Natural killer cell (primary cell): ENCODE measurements at regions not wholly inside any gene's neighbourhood (a gene's known extent, or its start where the extent isn't known, plus 50 kb on each side); places are given as distances from the start of the nearest gene placed in this dataset.

Experiments used
- ATAC-seq, 3 donors: fragments of 150-1000 bp in 2 of 3; fragments of 200-7000 bp in 1 of 3; cut with Tn5 transposase; 1 replicate in 1 of 3; 2 replicates in 2 of 3; pipeline ENCODE4 v1.10.0; 2021; ENCODE audit warnings: mild to moderate bottlenecking in 2 of 3, moderate library complexity in 2 of 3
- DNase-seq, 2 donors: peaks; one replicate each; pipeline versions ENCODE4 v3.0.0 to v3.0.0-alpha.2; 2013 to 2021; ENCODE audit warnings: mixed read lengths in 1 of 2
- H3K27ac ChIP-seq: one replicate; pipeline ENCODE4 v1.5.1; 2013; ENCODE audit warnings: mild to moderate bottlenecking, low read length
- H3K27me3 ChIP-seq: one replicate; pipeline ENCODE4 v1.6.1; 2013; ENCODE audit warnings: low read length; ENCODE audit not compliant: control insufficient read depth, insufficient read depth
- H3K36me3 ChIP-seq: one replicate; pipeline ENCODE4 v1.6.1; 2013; ENCODE audit warnings: low read length; ENCODE audit not compliant: control insufficient read depth, insufficient read depth
- H3K4me1 ChIP-seq: one replicate; pipeline ENCODE4 v1.6.1; 2013; ENCODE audit warnings: low read length; ENCODE audit not compliant: control insufficient read depth, insufficient read depth
- H3K4me3 ChIP-seq: one replicate; pipeline ENCODE4 v1.5.1; 2013; ENCODE audit warnings: low read length
- H3K9me3 ChIP-seq: one replicate; pipeline ENCODE4 v1.6.1; 2013; ENCODE audit warnings: low read length; ENCODE audit not compliant: control insufficient read depth, insufficient read depth
- H3K27ac Mint-ChIP-seq, 2 donors: one replicate each; pipeline ENCODE4 v1.8.0; 2022; ENCODE audit warnings: mild to moderate bottlenecking in 2 of 2, mixed read lengths in 2 of 2, moderate library complexity in 1 of 2
- H3K27me3 Mint-ChIP-seq, 2 donors: one replicate each; pipeline ENCODE4 v1.8.0; 2022; ENCODE audit warnings: low read depth in 2 of 2, mixed read lengths in 2 of 2
- H3K36me3 Mint-ChIP-seq: one replicate; pipeline ENCODE4 v1.8.0; 2022; ENCODE audit warnings: mixed read lengths
- H3K4me1 Mint-ChIP-seq, 2 donors: one replicate each; pipeline ENCODE4 v1.8.0; 2022; ENCODE audit warnings: mixed read lengths in 2 of 2
- H3K4me3 Mint-ChIP-seq: one replicate; pipeline ENCODE4 v1.8.0; 2022; ENCODE audit warnings: mild to moderate bottlenecking, moderate library complexity, mixed read lengths
- H3K9me3 Mint-ChIP-seq, 2 donors: one replicate each; pipeline ENCODE4 v1.8.0; 2022; ENCODE audit warnings: mixed read lengths in 2 of 2
- CTCF ChIP-seq: fragments of 200-600 bp; IDR thresholded peaks from one replicate; pipeline ENCODE4 v1.8.0; 2022; ENCODE audit warnings: antibody characterized with exemption
- WGBS: methylation state at CpG from one replicate; pipeline ENCODE4 v1.1.7; 2013; ENCODE audit warnings: missing lambda C conversion rate; ENCODE audit not compliant: insufficient coverage; 5-methylcytosine and 5-hydroxymethylcytosine counted together
- intact Hi-C: fragments of 100-400 bp; cut with micrococcal nuclease; formaldehyde crosslinking; loops from one replicate; pipeline ENCODE4 v1.14.2; 2022

GRCh38 chr14:34007902-34008301 lies 57.0 kb upstream of the EGLN3 start:
- Histone ChIP-seq H3K27me3 (no peaks in the 10 kb centered on the region), H3K4me1 (no peaks in the 10 kb centered on the region), H3K27ac (no peak overlapping the region), H3K9me3 (no peaks in the 10 kb centered on the region), H3K36me3 (no peaks in the 10 kb centered on the region), H3K4me3 (no peak overlapping the region)
- Mint-ChIP-seq H3K27ac (no peak overlapping the region), H3K27me3 (peaks cover 0 to 9% of the 10 kb centered on the region in 2 donors), H3K4me1 (peaks cover 0 to 5% of the 10 kb centered on the region in 2 donors), H3K36me3 (no peaks in the 10 kb centered on the region), H3K4me3 (no peak overlapping the region), H3K9me3 (peaks cover 0 to 2% of the 10 kb centered on the region in 2 donors)
- no peak for DNase-seq
- intact Hi-C loops: no loop called here
- WGBS: no CpG with 5 or more reads among the region's 3 CpGs
- no peak for TF ChIP-seq CTCF
- no peak for ATAC-seq

GRCh38 chr14:34005901-34006300 lies 55.0 kb upstream of the EGLN3 start:
- no peak for TF ChIP-seq CTCF
- Histone ChIP-seq H3K36me3 (no peaks in the 10 kb centered on the region), H3K9me3 (no peaks in the 10 kb centered on the region), H3K4me1 (no peaks in the 10 kb centered on the region), H3K27ac (no peak overlapping the region), H3K4me3 (no peak overlapping the region), H3K27me3 (no peaks in the 10 kb centered on the region)
- H3K27ac Mint-ChIP-seq: no peak overlapping the region
- intact Hi-C loops: no loop called here
- H3K9me3 Mint-ChIP-seq: no peaks in the 10 kb centered on the region
- peaks cover 0 to 9% of the 10 kb centered on the region in 2 donors for H3K27me3 Mint-ChIP-seq
- H3K36me3 Mint-ChIP-seq: no peaks in the 10 kb centered on the region
- peaks cover 0 to 4% of the 10 kb centered on the region in 2 donors for H3K4me1 Mint-ChIP-seq
- no peak for ATAC-seq
- no peak for DNase-seq
- no peak overlapping the region for H3K4me3 Mint-ChIP-seq

- Mint-ChIP-seq H3K9me3 (no peaks in the 10 kb centered on the region), H3K4me3 (no peak overlapping the region), H3K27me3 (peaks cover 0 to 9% of the 10 kb centered on the region in 2 donors), H3K27ac (no peak overlapping the region), H3K4me1 (peaks cover 0 to 4% of the 10 kb centered on the region in 2 donors), H3K36me3 (no peaks in the 10 kb centered on the region)
- Histone ChIP-seq H3K4me1 (no peaks in the 10 kb centered on the region), H3K9me3 (no peaks in the 10 kb centered on the region), H3K27ac (no peak overlapping the region), H3K4me3 (no peak overlapping the region), H3K36me3 (no peaks in the 10 kb centered on the region), H3K27me3 (no peaks in the 10 kb centered on the region)
- 29% methylated on average over 3 of the region's 3 CpGs for WGBS
- ATAC-seq (no peak), DNase-seq (no peak)
- intact Hi-C loops: no loop called here
- no peak for TF ChIP-seq CTCF
Measured at GRCh38 chr14:34004881-34005280, 54.0 kb upstream of the EGLN3 start.

GRCh38 chr14:34003691-34004090 lies 52.8 kb upstream of the EGLN3 start:
- 70% methylated on average over 4 of the region's 4 CpGs for WGBS
- no peak for ATAC-seq
- Mint-ChIP-seq H3K9me3 (no peaks in the 10 kb centered on the region), H3K4me1 (peaks cover 0 to 4% of the 10 kb centered on the region in 2 donors), H3K27ac (no peak overlapping the region), H3K27me3 (peaks cover 0 to 9% of the 10 kb centered on the region in 2 donors), H3K4me3 (no peak overlapping the region), H3K36me3 (no peaks in the 10 kb centered on the region)
- Histone ChIP-seq H3K9me3 (no peaks in the 10 kb centered on the region), H3K36me3 (no peaks in the 10 kb centered on the region), H3K4me3 (no peak overlapping the region), H3K27me3 (no peaks in the 10 kb centered on the region), H3K4me1 (no peaks in the 10 kb centered on the region), H3K27ac (no peak overlapping the region)
- no peak for TF ChIP-seq CTCF
- intact Hi-C loops: no loop called here
- DNase-seq: no peak
